GM23338 (cell line): ENCODE measurements at regions not wholly inside any gene's neighbourhood (a gene's known extent, or its start where the extent isn't known, plus 50 kb on each side); places are given as distances from the start of the nearest gene placed in this dataset.

Experiments used
- ATAC-seq: fragments of 200-7000 bp; cut with Tn5 transposase; 3 replicates; pipeline ENCODE4 v1.9.1; 2020
- DNase-seq: peaks from one replicate; pipeline ENCODE4 v3.0.0-alpha.2; 2015; ENCODE audit warnings: low spot score
- H2AFZ ChIP-seq: fragments of 200-600 bp; sonication (generic); 2 replicates; pipeline ENCODE4 v1.8.0; 2016; ENCODE audit warnings: antibody characterized with exemption, mild to moderate bottlenecking, moderate library complexity
- H3F3A ChIP-seq: fragments of 200-600 bp; sonication (generic); replicated peaks from 2 replicates; pipeline ENCODE4 v1.8.0; 2017; ENCODE audit warnings: antibody characterized with exemption, mixed run types, low read depth
- H3K27ac ChIP-seq: fragments of 200-600 bp; sonication (generic); 2 replicates; pipeline ENCODE4 v1.6.1; 2016; ENCODE audit warnings: low read depth
- H3K27me3 ChIP-seq: fragments of 200-600 bp; sonication (generic); 2 replicates; pipeline ENCODE4 v1.8.0; 2016; ENCODE audit warnings: mild to moderate bottlenecking, mixed run types, moderate library complexity; ENCODE audit not compliant: insufficient read depth
- H3K36me3 ChIP-seq: fragments of 200-600 bp; sonication (generic); 2 replicates; pipeline ENCODE4 v1.8.0; 2016; ENCODE audit warnings: mild to moderate bottlenecking; ENCODE audit not compliant: insufficient read depth
- H3K4me1 ChIP-seq: fragments of 200-600 bp; sonication (generic); 2 replicates; pipeline ENCODE4 v1.8.0; 2016; ENCODE audit warnings: mild to moderate bottlenecking, moderate library complexity; ENCODE audit not compliant: insufficient read depth
- H3K4me2 ChIP-seq: fragments of 200-600 bp; sonication (generic); 2 replicates; pipeline ENCODE4 v1.7.1; 2017; ENCODE audit warnings: mixed run types
- H3K4me3 ChIP-seq: fragments of 200-600 bp; sonication (generic); 2 replicates; pipeline ENCODE4 v1.6.1; 2016; ENCODE audit warnings: mixed run types
- H3K79me2 ChIP-seq: fragments of 200-600 bp; sonication (generic); replicated peaks from 2 replicates; pipeline ENCODE4 v1.8.0; 2017; ENCODE audit warnings: mild to moderate bottlenecking; ENCODE audit not compliant: insufficient read depth
- H3K9me2 ChIP-seq: fragments of 200-600 bp; sonication (generic); 2 replicates; pipeline ENCODE4 v1.8.0; 2017; ENCODE audit not compliant: insufficient read depth
- H4K20me1 ChIP-seq: fragments of 200-600 bp; sonication (generic); replicated peaks from 2 replicates; pipeline ENCODE4 v1.8.0; 2017; ENCODE audit warnings: mild to moderate bottlenecking; ENCODE audit not compliant: insufficient read depth
- H3K27ac Mint-ChIP-seq: 2 replicates; pipeline ENCODE4 v1.8.0; 2020; ENCODE audit warnings: inconsistent platforms, mild to moderate bottlenecking, moderate library complexity, mixed read lengths
- H3K27me3 Mint-ChIP-seq: 3 replicates; pipeline ENCODE4 v1.8.0; 2022; ENCODE audit warnings: low read depth, mild to moderate bottlenecking, moderate library complexity, mixed read lengths, inconsistent platforms; ENCODE audit not compliant: insufficient read depth, poor library complexity
- H3K36me3 Mint-ChIP-seq: 3 replicates; pipeline ENCODE4 v1.8.0; 2021; ENCODE audit warnings: low read depth, mild to moderate bottlenecking, inconsistent platforms, moderate library complexity, mixed read lengths
- H3K4me1 Mint-ChIP-seq: 3 replicates; pipeline ENCODE4 v1.8.0; 2020; ENCODE audit warnings: mild to moderate bottlenecking, inconsistent platforms, mixed read lengths
- H3K4me3 Mint-ChIP-seq: 3 replicates; pipeline ENCODE4 v1.8.0; 2021; ENCODE audit warnings: moderate library complexity, mild to moderate bottlenecking, inconsistent platforms, mixed read lengths
- H3K9me3 Mint-ChIP-seq: 3 replicates; pipeline ENCODE4 v1.8.0; 2020; ENCODE audit warnings: moderate library complexity, mild to moderate bottlenecking, inconsistent platforms, mixed read lengths
- CREB1 ChIP-seq: fragments of 250-450 bp; sonication (Bioruptor Pico); IDR thresholded peaks from 2 replicates; pipeline ENCODE4 v1.5.0; 2020; ENCODE audit warnings: low read depth, mild to moderate bottlenecking, moderate library complexity
- EZH2 ChIP-seq: fragments of 200-600 bp; sonication (generic); IDR thresholded peaks from one replicate; pipeline ENCODE4 v1.8.0; 2017; ENCODE audit warnings: antibody characterized with exemption, mild to moderate bottlenecking, low read depth; ENCODE audit not compliant: unreplicated experiment
- EZH2phosphoT487 ChIP-seq: fragments of 200-600 bp; sonication (generic); IDR thresholded peaks from one replicate; pipeline ENCODE4 v1.8.1; 2018; ENCODE audit warnings: antibody characterized with exemption; ENCODE audit not compliant: unreplicated experiment
- JUNB ChIP-seq: IDR thresholded peaks from one replicate; pipeline ENCODE4 v1.6.1; 2016; ENCODE audit warnings: antibody characterized with exemption; ENCODE audit not compliant: unreplicated experiment
- NANOG ChIP-seq: IDR thresholded peaks from 2 replicates; pipeline ENCODE4 v1.6.1; 2016; ENCODE audit warnings: antibody characterized with exemption, borderline replicate concordance
- POLR2AphosphoS5 ChIP-seq: IDR thresholded peaks from 2 replicates; pipeline ENCODE4 v1.6.1; 2016; ENCODE audit warnings: antibody characterized with exemption, low read depth
- STAT1 ChIP-seq: IDR thresholded peaks from one replicate; pipeline ENCODE4 v1.6.1; 2016; ENCODE audit warnings: antibody characterized with exemption; ENCODE audit not compliant: unreplicated experiment
- ZNF114 ChIP-seq: fragments of 250-450 bp; sonication (Bioruptor Pico); IDR thresholded peaks from 2 replicates; pipeline ENCODE4 v1.5.0; 2020; ENCODE audit warnings: mild to moderate bottlenecking, moderate library complexity
- TF ChIP-seq, protein P1 (sequence below), 2 experiments: fragments of 200-600 bp in 1 of 2; sonication (generic) in 1 of 2; conservative IDR thresholded peaks; 2 replicates each; pipeline versions ENCODE4 v1.5.1 to v1.6.1; 2016 to 2017; ENCODE audit warnings: antibody characterized with exemption in 2 of 2, low read depth in 2 of 2, mild to moderate bottlenecking in 2 of 2, moderate library complexity in 1 of 2
- TF ChIP-seq, protein P2 (sequence below): fragments of 250-450 bp; sonication (Bioruptor Pico); IDR thresholded peaks from 2 replicates; pipeline ENCODE4 v1.5.0; 2020; ENCODE audit warnings: mild to moderate bottlenecking, moderate library complexity
- TF ChIP-seq, protein P3 (sequence below): IDR thresholded peaks from one replicate; pipeline ENCODE4 v1.6.1; 2018; ENCODE audit warnings: antibody characterized with exemption; ENCODE audit not compliant: unreplicated experiment

DNA sequence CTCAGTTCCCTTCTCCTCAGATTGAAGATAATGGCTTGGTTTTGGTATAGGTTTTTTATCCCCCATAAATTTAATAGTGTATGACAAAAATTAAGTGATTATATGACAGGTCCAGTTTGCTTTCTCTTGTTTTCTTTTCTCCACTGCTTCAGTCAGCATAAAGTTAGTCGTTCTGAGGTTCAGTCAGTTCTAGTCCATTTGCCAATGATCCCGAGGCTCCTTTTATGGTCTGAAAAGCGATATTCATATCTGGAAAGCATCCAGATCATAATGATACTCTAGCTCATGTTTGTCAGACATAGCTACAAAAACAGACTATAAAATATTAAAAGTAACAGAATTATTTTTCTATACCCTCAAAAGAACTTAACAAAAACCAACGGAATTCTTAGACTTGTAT, 67.1 kb upstream of the SLC38A4 start (continued):
- TF ChIP-seq, protein P1, sequence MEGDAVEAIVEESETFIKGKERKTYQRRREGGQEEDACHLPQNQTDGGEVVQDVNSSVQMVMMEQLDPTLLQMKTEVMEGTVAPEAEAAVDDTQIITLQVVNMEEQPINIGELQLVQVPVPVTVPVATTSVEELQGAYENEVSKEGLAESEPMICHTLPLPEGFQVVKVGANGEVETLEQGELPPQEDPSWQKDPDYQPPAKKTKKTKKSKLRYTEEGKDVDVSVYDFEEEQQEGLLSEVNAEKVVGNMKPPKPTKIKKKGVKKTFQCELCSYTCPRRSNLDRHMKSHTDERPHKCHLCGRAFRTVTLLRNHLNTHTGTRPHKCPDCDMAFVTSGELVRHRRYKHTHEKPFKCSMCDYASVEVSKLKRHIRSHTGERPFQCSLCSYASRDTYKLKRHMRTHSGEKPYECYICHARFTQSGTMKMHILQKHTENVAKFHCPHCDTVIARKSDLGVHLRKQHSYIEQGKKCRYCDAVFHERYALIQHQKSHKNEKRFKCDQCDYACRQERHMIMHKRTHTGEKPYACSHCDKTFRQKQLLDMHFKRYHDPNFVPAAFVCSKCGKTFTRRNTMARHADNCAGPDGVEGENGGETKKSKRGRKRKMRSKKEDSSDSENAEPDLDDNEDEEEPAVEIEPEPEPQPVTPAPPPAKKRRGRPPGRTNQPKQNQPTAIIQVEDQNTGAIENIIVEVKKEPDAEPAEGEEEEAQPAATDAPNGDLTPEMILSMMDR (conservative IDR thresholded peaks at IDR 0.05; ENCODE audit: low read depth in 2 of 2): no peak
- TF ChIP-seq EZH2phosphoT487: no peak

DNA sequence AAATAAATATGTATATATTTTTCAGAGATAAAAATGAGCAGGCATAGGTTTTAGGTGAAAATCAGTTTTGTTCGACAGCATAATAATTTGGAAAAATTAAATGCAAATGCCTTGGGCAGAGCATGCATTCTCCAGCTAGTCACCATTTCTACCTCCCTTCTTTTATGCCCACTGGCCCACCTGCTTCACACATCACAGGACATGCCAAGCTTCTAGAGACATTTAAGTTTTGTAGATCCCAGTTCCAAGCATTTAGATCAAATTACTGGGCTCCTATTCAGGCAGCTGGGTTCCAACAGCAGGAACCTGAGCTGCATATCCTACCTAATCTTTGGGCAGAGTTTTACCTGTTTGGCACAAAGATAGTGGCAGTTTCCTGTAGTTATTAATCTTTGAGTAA, 67.6 kb upstream of the SLC38A4 start:
- ATAC-seq (no peak), DNase-seq (no peak)
- Mint-ChIP-seq H3K4me1 (no peaks in the 10 kb centered on the region), H3K36me3 (no peaks in the 10 kb centered on the region), H3K27ac (no peak overlapping the region), H3K9me3 (0 out of 3 replicates have a peak, but pooled peaks cover 5% of the 10 kb centered on the region), H3K27me3 (no peaks in the 10 kb centered on the region), H3K4me3 (no peak overlapping the region)
- Histone ChIP-seq H4K20me1 (no peaks in the 10 kb centered on the region), H3K27ac (no peak overlapping the region), H3K4me2 (no peak overlapping the region), H3K36me3 (no peaks in the 10 kb centered on the region), H3K9me2 (no peaks in the 10 kb centered on the region; the same call in 1 of the 2 replicates), H2AFZ (no peak overlapping the region), H3F3A (no peaks in the 10 kb centered on the region), H3K4me1 (no peaks in the 10 kb centered on the region), H3K4me3 (no peak overlapping the region), H3K79me2 (no peaks in the 10 kb centered on the region), H3K27me3 (no peaks in the 10 kb centered on the region)
- no peak for TF ChIP-seq NANOG
- no peak for TF ChIP-seq STAT1
- TF ChIP-seq ZNF114 (CRISPR knock-in tag): no peak
- no peak for TF ChIP-seq POLR2AphosphoS5
- TF ChIP-seq EZH2: no peak
- no peak for TF ChIP-seq JUNB
- TF ChIP-seq CREB1 (CRISPR knock-in tag): no peak
- TF ChIP-seq EZH2phosphoT487: no peak
- TF ChIP-seq, protein P2, sequence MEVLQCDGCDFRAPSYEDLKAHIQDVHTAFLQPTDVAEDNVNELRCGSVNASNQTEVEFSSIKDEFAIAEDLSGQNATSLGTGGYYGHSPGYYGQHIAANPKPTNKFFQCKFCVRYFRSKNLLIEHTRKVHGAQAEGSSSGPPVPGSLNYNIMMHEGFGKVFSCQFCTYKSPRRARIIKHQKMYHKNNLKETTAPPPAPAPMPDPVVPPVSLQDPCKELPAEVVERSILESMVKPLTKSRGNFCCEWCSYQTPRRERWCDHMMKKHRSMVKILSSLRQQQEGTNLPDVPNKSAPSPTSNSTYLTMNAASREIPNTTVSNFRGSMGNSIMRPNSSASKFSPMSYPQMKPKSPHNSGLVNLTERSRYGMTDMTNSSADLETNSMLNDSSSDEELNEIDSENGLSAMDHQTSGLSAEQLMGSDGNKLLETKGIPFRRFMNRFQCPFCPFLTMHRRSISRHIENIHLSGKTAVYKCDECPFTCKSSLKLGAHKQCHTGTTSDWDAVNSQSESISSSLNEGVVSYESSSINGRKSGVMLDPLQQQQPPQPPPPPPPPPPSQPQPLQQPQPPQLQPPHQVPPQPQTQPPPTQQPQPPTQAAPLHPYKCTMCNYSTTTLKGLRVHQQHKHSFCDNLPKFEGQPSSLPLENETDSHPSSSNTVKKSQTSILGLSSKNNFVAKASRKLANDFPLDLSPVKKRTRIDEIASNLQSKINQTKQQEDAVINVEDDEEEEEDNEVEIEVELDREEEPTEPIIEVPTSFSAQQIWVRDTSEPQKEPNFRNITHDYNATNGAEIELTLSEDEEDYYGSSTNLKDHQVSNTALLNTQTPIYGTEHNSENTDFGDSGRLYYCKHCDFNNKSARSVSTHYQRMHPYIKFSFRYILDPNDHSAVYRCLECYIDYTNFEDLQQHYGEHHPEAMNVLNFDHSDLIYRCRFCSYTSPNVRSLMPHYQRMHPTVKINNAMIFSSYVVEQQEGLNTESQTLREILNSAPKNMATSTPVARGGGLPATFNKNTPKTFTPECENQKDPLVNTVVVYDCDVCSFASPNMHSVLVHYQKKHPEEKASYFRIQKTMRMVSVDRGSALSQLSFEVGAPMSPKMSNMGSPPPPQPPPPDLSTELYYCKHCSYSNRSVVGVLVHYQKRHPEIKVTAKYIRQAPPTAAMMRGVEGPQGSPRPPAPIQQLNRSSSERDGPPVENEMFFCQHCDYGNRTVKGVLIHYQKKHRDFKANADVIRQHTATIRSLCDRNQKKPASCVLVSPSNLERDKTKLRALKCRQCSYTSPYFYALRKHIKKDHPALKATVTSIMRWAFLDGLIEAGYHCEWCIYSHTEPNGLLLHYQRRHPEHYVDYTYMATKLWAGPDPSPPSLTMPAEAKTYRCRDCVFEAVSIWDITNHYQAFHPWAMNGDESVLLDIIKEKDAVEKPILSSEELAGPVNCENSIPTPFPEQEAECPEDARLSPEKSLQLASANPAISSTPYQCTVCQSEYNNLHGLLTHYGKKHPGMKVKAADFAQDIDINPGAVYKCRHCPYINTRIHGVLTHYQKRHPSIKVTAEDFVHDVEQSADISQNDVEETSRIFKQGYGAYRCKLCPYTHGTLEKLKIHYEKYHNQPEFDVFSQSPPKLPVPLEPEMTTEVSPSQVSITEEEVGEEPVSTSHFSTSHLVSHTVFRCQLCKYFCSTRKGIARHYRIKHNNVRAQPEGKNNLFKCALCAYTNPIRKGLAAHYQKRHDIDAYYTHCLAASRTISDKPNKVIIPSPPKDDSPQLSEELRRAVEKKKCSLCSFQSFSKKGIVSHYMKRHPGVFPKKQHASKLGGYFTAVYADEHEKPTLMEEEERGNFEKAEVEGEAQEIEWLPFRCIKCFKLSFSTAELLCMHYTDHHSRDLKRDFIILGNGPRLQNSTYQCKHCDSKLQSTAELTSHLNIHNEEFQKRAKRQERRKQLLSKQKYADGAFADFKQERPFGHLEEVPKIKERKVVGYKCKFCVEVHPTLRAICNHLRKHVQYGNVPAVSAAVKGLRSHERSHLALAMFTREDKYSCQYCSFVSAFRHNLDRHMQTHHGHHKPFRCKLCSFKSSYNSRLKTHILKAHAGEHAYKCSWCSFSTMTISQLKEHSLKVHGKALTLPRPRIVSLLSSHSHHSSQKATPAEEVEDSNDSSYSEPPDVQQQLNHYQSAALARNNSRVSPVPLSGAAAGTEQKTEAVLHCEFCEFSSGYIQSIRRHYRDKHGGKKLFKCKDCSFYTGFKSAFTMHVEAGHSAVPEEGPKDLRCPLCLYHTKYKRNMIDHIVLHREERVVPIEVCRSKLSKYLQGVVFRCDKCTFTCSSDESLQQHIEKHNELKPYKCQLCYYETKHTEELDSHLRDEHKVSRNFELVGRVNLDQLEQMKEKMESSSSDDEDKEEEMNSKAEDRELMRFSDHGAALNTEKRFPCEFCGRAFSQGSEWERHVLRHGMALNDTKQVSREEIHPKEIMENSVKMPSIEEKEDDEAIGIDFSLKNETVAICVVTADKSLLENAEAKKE (CRISPR knock-in tag): no peak
- TF ChIP-seq, protein P3, sequence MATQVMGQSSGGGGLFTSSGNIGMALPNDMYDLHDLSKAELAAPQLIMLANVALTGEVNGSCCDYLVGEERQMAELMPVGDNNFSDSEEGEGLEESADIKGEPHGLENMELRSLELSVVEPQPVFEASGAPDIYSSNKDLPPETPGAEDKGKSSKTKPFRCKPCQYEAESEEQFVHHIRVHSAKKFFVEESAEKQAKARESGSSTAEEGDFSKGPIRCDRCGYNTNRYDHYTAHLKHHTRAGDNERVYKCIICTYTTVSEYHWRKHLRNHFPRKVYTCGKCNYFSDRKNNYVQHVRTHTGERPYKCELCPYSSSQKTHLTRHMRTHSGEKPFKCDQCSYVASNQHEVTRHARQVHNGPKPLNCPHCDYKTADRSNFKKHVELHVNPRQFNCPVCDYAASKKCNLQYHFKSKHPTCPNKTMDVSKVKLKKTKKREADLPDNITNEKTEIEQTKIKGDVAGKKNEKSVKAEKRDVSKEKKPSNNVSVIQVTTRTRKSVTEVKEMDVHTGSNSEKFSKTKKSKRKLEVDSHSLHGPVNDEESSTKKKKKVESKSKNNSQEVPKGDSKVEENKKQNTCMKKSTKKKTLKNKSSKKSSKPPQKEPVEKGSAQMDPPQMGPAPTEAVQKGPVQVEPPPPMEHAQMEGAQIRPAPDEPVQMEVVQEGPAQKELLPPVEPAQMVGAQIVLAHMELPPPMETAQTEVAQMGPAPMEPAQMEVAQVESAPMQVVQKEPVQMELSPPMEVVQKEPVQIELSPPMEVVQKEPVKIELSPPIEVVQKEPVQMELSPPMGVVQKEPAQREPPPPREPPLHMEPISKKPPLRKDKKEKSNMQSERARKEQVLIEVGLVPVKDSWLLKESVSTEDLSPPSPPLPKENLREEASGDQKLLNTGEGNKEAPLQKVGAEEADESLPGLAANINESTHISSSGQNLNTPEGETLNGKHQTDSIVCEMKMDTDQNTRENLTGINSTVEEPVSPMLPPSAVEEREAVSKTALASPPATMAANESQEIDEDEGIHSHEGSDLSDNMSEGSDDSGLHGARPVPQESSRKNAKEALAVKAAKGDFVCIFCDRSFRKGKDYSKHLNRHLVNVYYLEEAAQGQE: no peak
- TF ChIP-seq, protein P1 (conservative IDR thresholded peaks at IDR 0.05; ENCODE audit: low read depth in 2 of 2): no peak
